ENCODE measurements at regions not wholly inside any gene's neighbourhood (a gene's known extent, or its start where the extent isn't known, plus 50 kb on each side); places are given as distances from the start of the nearest gene placed in this dataset.

DNA sequence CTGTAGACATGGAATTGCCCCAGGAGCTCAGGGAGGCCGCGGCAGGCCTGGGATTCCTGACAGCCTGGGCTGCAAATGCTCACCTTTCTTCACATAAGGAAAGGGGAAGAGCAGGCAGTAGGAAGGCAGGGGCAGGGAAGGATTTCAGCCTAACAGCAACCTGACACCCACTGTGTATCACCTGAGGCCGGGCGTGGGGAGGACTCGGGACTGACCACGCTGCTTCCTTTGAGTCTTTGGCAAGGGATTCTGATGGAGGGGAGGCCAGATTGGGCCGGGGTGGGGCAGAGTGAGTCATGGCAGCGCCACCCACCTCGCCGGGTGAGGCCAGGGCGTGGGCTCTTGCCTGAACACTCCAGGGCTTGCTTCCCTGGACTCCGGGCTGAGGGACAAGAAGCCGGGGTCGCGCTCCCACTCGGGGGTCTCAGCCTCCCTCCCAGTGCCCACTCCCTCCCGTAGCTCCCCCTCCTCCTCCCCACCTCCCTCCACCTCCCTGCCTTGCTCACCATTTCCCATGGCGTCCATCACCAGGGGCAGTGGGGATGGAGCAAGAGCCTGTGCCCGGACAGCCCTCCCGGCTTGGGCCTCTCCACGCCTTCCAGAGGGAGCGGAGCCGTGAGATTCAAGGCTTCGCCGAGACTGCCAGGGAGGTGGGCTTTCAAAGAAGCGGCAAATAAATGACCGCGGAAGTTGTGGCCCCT lies 247.9 kb upstream of the RTL1 start:
- no peak for DNase-seq

DNA sequence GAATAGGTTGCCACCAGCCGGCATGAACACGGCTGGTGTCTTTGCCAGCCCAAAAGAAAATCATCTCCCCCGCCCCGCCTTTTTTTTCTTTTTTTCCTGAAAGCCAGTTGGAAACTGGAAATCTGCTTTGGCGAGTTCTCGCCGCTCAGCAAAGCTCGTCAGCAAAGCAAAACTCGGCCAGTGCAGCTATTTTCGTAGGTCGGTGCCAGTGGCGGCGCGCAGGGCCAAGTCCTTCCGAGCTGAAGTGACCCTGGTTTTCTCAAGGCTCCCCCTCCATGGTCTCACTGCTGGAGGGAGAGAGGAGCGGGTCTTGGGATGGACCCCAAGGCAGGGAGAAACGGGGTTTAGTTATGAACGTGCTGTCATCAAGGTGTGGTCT lies 248.4 kb upstream of the RTL1 start:
- DNase-seq = no peak

DNA sequence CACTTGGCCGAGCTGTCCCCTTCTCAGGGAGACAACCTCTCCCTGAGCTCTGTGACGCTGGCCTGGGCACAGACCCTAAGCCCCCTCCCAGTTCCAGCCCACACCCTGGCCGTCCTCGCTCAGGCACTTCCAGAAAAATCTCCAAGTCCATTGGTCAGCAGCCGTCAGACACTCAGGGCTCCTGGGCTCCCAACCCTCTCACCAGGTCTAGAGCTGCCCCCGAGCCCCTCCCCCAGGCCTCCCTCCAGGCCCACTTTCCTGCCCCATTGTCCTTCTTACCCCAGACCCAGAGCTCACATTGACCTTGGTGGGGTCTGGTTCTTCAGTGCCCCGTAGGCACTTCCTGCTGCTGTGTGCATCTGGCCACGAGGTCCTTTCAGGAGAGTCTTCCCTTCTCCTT lies 249.3 kb upstream of the RTL1 start:
- no peak for DNase-seq

DNA sequence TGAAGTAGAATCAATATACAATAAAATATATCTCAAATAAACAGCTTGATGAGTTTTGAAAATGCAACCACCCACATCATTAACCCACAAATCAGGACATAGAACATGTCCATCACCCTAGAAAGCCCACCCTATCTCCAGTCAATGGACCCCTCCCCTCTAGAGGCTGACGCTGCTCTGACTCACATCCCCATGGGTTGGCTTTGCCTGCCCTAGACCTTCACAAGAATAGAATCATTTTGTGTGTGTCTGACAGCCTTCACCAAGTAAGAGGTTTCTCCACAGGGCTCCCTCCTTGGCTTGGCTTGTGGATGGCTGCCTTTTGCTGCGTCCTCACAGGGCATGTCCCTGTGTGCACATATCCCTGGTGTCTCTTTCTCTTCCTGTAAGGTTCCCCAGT lies 250.2 kb upstream of the RTL1 start:
- DNase-seq = no peak

DNA sequence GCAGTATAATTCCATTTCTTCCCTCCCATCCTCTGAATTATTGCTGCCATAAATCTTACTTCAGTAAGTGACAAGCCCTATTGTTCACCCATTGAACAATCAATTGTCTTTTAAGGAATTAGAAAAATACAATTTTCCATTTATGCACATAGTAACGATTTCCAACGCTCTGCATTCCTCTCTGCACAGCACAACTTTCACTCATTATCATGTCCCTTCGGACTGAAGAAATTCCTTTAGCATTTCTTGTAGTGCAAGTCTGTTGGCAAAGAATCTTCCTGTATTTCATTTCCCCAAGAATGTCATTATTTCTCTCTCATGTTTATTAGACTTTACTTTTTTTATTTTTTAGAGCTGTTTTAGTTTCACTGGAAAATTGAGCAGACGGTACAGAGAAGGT lies 252.1 kb upstream of the RTL1 start:
- no peak for DNase-seq

- DNase-seq = no peak
These were observed 263.9 kb upstream of the RTL1 start for GRCh38 chr14:101167428-101167827.

- no peak for DNase-seq
These were observed 265.7 kb upstream of the RTL1 start for GRCh38 chr14:101169267-101169666.

DNA sequence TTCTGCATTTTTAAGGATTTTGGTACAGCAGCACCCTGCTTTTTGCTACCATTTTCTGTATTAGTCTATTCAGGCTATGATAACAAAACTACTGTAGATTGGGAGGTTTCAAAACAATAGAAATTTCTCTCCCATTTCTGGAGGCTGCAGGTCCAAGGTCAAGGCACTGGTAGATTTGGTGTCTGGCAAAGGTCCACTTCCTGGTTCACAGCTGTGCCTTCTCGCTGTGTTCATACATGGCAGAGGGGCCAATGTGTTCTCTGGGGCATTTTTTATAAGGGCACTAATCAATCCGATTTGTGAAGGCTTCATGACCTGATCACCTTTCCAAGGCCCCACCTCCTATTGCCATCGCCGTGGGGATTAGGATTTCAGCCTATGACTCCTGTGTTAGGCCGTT lies 268.1 kb upstream of the RTL1 start:
- no peak for DNase-seq

DNA sequence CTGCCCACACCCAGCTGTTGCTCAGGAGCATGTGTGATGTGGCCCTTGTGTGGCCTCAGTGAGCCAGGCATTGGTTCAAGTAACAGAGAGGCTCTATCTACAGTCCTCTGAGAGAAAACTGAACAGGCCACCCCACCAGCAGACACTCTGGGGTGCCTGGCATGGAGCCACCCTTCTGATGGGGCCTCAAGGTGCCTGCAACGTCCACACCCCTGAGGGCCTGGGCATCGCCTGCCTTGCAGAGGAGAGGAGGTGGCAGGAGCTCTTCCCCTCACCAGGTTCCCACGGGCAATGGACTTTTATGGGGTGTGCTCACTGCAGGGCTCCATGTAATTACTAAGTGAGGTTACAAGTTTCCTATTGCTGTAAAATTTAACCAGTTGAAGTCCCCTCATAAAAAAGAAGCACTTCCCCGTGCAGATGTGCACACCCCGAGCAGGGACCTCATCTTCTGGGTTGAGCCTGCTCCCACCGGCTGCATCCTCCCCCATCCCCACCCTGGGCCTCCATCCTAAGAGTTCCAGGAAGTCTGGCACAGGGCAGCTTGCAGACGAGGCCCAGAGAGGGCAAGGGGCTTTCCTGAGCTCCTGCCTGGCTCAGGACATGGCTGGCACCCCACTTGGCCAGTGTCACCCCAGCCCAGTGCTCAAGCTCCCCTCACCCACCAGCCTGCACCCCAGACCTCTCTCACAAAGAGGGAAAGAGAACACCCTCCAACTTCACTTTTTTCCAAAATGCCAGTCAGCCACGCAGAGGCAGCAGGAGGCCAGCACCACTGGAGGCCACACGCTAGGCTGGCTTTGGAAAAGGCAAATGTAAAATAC lies 270.4 kb upstream of the RTL1 start:
- DNase-seq = no peak

GRCh38 chr14:101174522-101174838 lies 271.0 kb upstream of the RTL1 start:
- DNase-seq = no peak

DNA sequence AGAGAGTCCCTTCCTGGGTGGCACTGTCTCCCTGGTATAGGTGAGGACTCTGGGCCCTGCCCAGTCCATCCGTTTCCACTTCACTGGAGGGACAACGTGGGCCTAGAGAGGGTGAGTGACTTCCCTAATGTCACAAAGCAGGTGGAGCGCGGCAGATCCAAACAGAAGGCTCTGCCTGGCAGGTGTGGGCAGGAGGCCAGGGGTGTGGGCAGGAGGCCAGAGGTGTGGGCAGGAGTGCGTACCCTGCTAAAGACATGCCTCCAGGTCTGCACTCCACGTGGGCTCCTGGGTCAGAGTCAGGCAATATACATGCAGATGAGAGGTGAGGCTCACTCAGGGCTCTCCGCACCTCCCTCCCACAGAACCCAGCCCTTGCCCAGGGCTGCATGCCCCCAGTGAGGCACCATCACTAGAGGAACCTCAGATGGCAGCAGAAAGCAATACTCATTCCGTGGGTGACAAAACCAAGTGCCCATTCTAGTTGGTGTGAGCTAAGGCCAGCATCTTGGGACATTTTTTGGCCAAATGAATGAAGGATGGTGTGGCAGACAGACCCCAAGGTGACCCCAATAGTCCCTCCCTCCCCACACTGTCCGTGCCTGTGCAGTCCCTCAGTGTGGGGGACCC lies 271.6 kb upstream of the RTL1 start:
- no peak for DNase-seq

DNA sequence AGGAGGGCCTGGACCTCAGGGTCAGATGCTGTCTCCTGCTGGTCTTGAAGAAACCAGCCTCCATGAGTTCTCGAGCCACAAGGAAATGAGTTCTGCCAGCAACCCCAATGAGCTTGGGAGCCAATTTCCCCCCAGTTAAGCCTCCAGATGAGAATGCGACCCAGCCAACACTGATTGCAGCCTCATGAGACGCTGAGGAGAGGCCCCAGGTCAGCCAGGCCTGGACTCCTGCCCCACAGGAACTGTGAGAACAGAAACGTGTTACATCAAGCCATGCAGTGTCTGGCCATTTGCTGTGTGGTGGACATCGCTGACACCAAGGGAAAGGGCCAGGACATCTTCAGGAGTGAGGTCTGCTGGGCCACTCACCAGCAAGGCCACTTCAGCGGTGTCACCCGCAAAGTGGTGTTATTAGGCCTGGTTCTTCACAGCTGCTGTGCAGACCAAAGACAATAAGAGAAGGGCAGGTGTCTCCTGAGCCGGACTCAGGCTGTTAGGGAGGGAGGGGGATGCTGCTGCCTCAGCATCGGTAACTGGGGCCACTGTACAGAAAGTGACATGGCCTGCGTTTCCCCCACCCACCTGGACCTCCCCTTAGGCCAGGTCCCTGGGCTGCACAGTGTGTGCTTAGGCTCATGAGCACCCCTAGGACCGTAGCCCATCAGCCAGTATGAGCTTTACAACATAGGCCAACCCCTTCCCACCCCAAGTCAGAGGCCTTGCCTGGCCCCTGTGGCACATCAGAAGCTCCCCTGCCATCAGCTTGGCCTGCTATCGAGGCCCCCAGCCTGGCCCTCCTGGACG lies 272.4 kb upstream of the RTL1 start:
- no peak for DNase-seq

DNA sequence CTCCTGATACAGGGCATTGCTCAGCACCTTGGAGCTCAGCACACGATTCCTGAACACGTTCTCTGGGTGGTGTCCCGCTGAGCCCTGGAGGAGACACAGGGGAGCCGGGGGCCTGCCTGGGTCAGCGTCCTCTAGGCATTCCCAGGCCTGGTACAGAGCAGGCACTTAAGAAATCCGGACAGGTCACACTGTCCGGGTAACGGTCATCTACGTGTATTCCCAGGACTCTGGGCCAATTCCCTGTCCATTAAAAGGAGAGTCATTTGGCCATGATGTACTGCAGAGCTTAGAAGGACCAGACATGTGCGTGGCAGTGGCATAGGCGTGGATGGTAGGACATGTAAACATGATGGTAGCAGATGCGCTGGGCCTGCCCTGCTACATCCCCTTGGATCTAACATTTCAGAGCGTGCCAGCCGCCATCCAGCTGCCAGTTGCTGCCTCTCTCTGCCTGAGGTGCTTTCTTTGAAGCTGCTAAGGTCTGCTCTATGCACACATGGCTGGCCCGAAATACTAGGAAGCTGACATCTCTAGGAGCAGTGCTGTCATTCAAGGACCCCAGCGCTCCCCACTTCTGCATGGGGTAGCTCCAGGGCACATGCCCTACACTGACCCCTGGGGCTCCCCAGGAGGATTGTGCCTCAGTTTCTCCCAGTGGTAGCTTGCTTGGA lies 273.1 kb upstream of the RTL1 start:
- DNase-seq = no peak

DNA sequence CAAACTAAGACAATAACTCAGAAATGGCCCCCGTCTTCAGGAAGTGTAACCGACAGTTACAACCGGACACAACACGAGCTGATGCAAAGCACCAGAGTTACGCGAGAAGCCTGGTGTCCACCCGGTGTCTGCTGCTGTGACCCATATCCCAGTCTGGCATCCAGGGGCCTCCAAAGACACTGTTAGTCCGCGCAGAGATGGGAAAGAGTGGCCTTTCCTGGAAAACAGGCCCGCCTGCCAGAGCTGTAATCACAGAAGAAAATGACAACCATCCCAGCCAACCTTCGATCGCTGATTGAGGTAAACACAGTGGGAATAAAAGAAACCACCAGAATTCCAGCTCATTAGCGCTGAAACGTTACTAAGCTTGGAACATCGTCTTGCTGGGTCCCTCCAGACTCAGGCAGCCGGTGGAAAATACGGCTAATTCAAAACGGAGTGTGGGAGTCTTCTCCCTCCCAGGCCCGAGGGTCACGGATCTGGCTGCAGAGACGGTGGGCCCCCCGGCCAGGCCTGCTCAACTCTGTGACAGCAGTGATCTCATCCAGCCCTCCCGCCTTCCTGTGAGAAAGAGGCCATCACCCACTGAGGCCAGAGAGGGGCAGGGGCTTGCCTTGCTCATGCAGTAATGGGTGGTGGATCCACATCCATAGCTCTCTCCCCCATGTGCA lies 273.9 kb upstream of the RTL1 start:
- DNase-seq = no peak

- DNase-seq = no peak
These were observed 274.9 kb upstream of the RTL1 start for GRCh38 chr14:101178184-101179072.

DNA sequence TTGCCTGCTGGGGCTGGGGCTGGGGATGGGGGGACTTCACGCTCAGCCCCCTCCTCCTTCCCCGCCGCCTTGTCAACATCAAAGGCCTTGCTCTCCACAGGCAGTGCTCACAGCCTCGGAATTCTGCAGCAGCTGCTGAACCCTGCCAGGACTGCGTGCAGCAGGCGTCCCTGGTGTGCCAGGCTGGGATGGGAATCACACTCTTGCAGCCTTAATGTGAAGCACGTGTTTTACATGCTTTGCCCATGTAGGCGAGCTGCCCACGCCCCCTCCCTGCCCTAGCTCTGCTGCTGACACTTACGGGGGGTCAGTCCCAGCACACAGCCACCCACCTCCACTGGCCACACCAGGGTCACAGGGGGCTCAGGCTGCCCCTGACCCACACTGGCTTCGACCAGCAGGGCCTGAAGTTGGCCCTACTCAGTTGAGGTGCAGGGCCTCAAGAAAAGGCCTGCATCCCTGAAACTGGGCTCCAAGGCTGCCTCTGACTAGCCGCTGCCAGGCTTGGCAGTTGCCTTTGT lies 276.2 kb upstream of the RTL1 start:
- DNase-seq = no peak

DNA sequence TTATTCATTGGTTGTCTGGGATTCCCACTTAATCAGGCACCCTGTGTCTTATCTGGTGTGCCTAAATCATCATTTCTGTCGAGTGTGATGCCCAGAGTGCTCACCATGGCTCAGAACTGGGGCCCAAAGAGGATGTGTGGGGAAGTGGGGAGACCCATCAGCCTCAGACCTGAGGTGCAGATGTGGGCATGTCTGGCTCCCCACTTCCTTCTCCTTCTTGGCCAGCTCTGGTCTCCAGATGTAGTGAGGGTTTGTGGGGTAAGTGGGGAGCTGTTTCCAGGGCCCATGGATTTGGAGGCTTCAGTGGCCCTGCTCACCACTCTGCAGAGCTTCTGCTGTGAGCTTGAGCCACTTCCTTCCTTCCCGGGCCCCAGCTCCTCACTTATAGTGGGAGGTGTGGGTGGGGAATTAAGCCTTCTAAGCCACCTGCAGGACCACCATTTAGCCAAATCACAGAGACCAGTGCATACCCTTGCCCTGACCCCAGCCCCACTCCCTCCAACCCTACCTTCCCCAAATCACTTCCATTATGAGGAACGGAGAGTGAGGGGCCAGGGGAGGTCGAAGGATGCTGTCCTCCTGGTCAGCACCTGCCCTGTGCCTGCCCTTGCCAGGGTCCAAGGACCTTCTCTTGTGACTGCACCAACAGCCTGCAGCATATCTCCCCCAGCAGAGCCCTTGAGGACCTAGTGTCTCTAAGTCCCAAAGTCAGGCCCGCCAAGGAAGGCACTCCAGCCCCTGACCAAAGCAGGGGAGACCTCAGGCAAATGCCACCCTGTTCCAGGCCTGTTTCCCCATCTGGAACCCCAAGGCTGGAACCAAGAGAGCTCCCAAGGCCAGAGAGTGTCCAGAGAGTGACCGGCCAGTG lies 278.2 kb upstream of the RTL1 start:
- DNase-seq = no peak

DNA sequence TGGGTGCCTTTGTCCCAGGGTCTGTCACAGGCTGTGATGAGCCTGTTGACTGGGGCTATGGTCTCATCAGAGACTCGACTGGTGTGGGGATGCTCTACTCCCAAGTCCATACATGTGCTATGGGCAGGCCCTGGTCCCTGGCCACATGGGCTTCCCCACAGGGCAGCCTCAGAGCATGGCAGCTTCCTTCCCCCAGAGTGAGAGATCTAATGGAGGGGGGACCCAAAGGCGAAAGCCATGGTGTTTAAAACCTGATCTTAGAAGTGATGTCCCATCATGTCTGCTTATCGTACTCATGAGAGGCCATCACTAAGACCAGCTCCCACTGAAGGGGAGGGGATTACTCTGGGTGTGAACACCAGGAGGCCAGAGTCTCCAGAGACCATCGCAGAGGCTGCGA lies 279.0 kb upstream of the RTL1 start:
- no peak for DNase-seq

GRCh38 chr14:101183376-101184103 lies 280.0 kb upstream of the RTL1 start:
- DNase-seq = no peak

Data from MV-4-11 (cell line).